GM12873 (cell line): ENCODE measurements at regions not wholly inside any gene's neighbourhood (a gene's known extent, or its start where the extent isn't known, plus 50 kb on each side); places are given as distances from the start of the nearest gene placed in this dataset.

Experiments
- CTCF ChIP-seq: IDR thresholded peaks from 2 replicates; pipeline ENCODE4 v1.5.1; 2012; ENCODE audit warnings: low read depth, mild to moderate bottlenecking, moderate library complexity, low read length, control low read depth; ENCODE audit not compliant: insufficient read depth; ENCODE audit errors: missing control alignments

- peak; percentile 26 for TF ChIP-seq CTCF
Observed at GRCh38 chr3:10744098-10744465, 71.9 kb upstream of the SLC6A11 start.

- no peak for TF ChIP-seq CTCF
Observed at GRCh38 chr3:10745392-10745791, 70.6 kb upstream of the SLC6A11 start.

- no peak for TF ChIP-seq CTCF
Observed at GRCh38 chr3:10746001-10746400, 70.0 kb upstream of the SLC6A11 start.

- TF ChIP-seq CTCF = no peak
Observed at GRCh38 chr3:10746684-10747083, 69.3 kb upstream of the SLC6A11 start.

GRCh38 chr3:10747341-10747740 lies 68.7 kb upstream of the SLC6A11 start:
- TF ChIP-seq CTCF = no peak

- no peak for TF ChIP-seq CTCF
Observed at GRCh38 chr3:10748040-10748439, 68.0 kb upstream of the SLC6A11 start.

- TF ChIP-seq CTCF = no peak
Observed at GRCh38 chr3:10753964-10754363, 62.1 kb upstream of the SLC6A11 start.

- TF ChIP-seq CTCF = no peak
Observed at GRCh38 chr3:10756546-10756945, 59.5 kb upstream of the SLC6A11 start.
